DND-41 (cell line): ENCODE measurements at regions not wholly inside any gene's neighbourhood (a gene's known extent, or its start where the extent isn't known, plus 50 kb on each side); places are given as distances from the start of the nearest gene placed in this dataset.

Experiments used
- EZH2 ChIP-seq: IDR thresholded peaks from 3 replicates; pipeline ENCODE4 v1.6.1; 2012; ENCODE audit warnings: borderline replicate concordance, low read depth, mild to moderate bottlenecking, moderate library complexity, low read length, inconsistent platforms; ENCODE audit not compliant: severe bottlenecking
- TF ChIP-seq, protein P1 (sequence below): IDR thresholded peaks from 2 replicates; pipeline ENCODE4 v1.5.1; 2012; ENCODE audit warnings: borderline replicate concordance, low read length, moderate library complexity, mild to moderate bottlenecking; ENCODE audit not compliant: poor library complexity, severe bottlenecking; ENCODE audit errors: extremely low read depth

DNA sequence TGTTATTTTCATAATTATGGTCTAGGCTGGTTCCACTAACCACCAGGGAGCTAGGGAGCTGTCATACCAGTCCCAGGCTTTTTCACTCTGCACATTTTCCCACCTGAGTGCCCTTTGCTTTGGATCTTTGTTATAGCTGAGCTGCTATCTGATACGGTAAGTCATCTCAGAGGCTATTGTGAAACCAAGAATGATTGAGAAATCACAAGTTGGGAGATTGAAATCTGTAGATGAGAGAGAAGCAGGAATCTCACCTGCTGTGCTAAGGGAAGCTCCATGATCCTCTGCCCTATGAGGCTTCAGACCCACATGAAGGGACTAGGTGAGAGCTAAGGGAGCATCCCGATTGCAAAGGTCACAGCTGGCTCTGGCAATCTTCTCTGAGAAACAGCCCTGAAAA lies 307.8 kb downstream of the REEP3 start:
- TF ChIP-seq, protein P1, sequence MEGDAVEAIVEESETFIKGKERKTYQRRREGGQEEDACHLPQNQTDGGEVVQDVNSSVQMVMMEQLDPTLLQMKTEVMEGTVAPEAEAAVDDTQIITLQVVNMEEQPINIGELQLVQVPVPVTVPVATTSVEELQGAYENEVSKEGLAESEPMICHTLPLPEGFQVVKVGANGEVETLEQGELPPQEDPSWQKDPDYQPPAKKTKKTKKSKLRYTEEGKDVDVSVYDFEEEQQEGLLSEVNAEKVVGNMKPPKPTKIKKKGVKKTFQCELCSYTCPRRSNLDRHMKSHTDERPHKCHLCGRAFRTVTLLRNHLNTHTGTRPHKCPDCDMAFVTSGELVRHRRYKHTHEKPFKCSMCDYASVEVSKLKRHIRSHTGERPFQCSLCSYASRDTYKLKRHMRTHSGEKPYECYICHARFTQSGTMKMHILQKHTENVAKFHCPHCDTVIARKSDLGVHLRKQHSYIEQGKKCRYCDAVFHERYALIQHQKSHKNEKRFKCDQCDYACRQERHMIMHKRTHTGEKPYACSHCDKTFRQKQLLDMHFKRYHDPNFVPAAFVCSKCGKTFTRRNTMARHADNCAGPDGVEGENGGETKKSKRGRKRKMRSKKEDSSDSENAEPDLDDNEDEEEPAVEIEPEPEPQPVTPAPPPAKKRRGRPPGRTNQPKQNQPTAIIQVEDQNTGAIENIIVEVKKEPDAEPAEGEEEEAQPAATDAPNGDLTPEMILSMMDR, result no peak
- TF ChIP-seq EZH2, result no peak
